SK-N-SH treated with all-trans-retinoic acid at 6 μM for 48 hours (cell line): ENCODE measurements at regions not wholly inside any gene's neighbourhood (a gene's known extent, or its start where the extent isn't known, plus 50 kb on each side); places are given as distances from the start of the nearest gene placed in this dataset.

Experiments
- ATAC-seq: fragments of 200-7000 bp; cut with Tn5 transposase; 3 replicates; pipeline ENCODE4 v1.9.1; 2020; ENCODE audit warnings: mild to moderate bottlenecking, moderate library complexity
- BACH2 ChIP-seq: fragments of 250-450 bp; sonication (Bioruptor Pico); IDR thresholded peaks from 2 replicates; pipeline ENCODE4 v1.9.0; 2021; ENCODE audit warnings: mild to moderate bottlenecking, borderline replicate concordance
- CREB5 ChIP-seq: fragments of 250-450 bp; sonication (Bioruptor Pico); IDR thresholded peaks from 2 replicates; pipeline ENCODE4 v1.5.1; 2020; ENCODE audit warnings: low read depth, mild to moderate bottlenecking, moderate library complexity
- CSDC2 ChIP-seq: fragments of 250-450 bp; sonication (Bioruptor Pico); IDR thresholded peaks from 2 replicates; pipeline ENCODE4 v1.5.0; 2020; ENCODE audit warnings: mild to moderate bottlenecking, moderate library complexity
- GLIS3 ChIP-seq: fragments of 250-450 bp; sonication (Bioruptor Pico); IDR thresholded peaks from 2 replicates; pipeline ENCODE4 v1.5.0; 2020; ENCODE audit warnings: mild to moderate bottlenecking, moderate library complexity
- ISL1 ChIP-seq: fragments of 250-450 bp; sonication (Bioruptor Pico); IDR thresholded peaks from 2 replicates; pipeline ENCODE4 v2.1.2; 2022; ENCODE audit warnings: mild to moderate bottlenecking, moderate library complexity
- OSR1 ChIP-seq: fragments of 250-450 bp; sonication (Bioruptor Pico); IDR thresholded peaks from 2 replicates; pipeline ENCODE4 v1.8.0; 2022; ENCODE audit warnings: moderate library complexity, mild to moderate bottlenecking, inconsistent platforms
- POU6F1 ChIP-seq: fragments of 250-450 bp; sonication (Bioruptor Pico); IDR thresholded peaks from 2 replicates; pipeline ENCODE4 v1.8.0; 2021; ENCODE audit warnings: low read depth, mild to moderate bottlenecking, moderate library complexity, borderline replicate concordance
- PPARA ChIP-seq: fragments of 250-450 bp; sonication (Bioruptor Pico); IDR thresholded peaks from 2 replicates; pipeline ENCODE4 v1.5.0; 2020; ENCODE audit warnings: mild to moderate bottlenecking, borderline replicate concordance
- RARB ChIP-seq: fragments of 250-450 bp; sonication (Bioruptor Pico); IDR thresholded peaks from 2 replicates; pipeline ENCODE4 v1.8.0; 2021; ENCODE audit warnings: mild to moderate bottlenecking, moderate library complexity
- SNAI2 ChIP-seq: fragments of 250-450 bp; sonication (Bioruptor Pico); IDR thresholded peaks from 2 replicates; pipeline ENCODE4 v1.5.0; 2020; ENCODE audit warnings: mild to moderate bottlenecking, moderate library complexity
- TCF4 ChIP-seq: fragments of 250-450 bp; sonication (Bioruptor Pico); IDR thresholded peaks from 2 replicates; pipeline ENCODE4 v1.8.0; 2021; ENCODE audit warnings: mild to moderate bottlenecking, moderate library complexity, borderline replicate concordance
- TOX ChIP-seq: fragments of 250-450 bp; sonication (Bioruptor Pico); IDR thresholded peaks from 2 replicates; pipeline ENCODE4 v1.8.0; 2021; ENCODE audit warnings: mild to moderate bottlenecking, moderate library complexity, borderline replicate concordance
- ZC3H10 ChIP-seq: fragments of 250-450 bp; sonication (Bioruptor Pico); IDR thresholded peaks from 2 replicates; pipeline ENCODE4 v1.5.1; 2021; ENCODE audit warnings: mild to moderate bottlenecking, moderate library complexity
- ZFP3 ChIP-seq: fragments of 250-450 bp; sonication (Bioruptor Pico); IDR thresholded peaks from 2 replicates; pipeline ENCODE4 v1.5.0; 2020; ENCODE audit warnings: mild to moderate bottlenecking, moderate library complexity
- ZFP30 ChIP-seq: fragments of 450-650 bp; formaldehyde crosslinking; IDR thresholded peaks from 2 replicates; pipeline ENCODE4 v1.5.0; 2022; ENCODE audit warnings: mild to moderate bottlenecking, moderate library complexity
- ZNF565 ChIP-seq: fragments of 450-650 bp; formaldehyde crosslinking; conservative IDR thresholded peaks from 2 replicates; pipeline ENCODE4 v1.5.0; 2020; ENCODE audit warnings: low read depth, mild to moderate bottlenecking, moderate library complexity
- ZNF70 ChIP-seq: fragments of 450-650 bp; formaldehyde crosslinking; IDR thresholded peaks from 2 replicates; pipeline ENCODE4 v1.5.0; 2020; ENCODE audit warnings: mild to moderate bottlenecking, moderate library complexity
- ZNF8 ChIP-seq: fragments of 450-650 bp; formaldehyde crosslinking; IDR thresholded peaks from 2 replicates; pipeline ENCODE4 v1.5.0; 2020; ENCODE audit warnings: mild to moderate bottlenecking, moderate library complexity
- TF ChIP-seq, protein P1 (sequence below): fragments of 250-450 bp; sonication (Bioruptor Pico); IDR thresholded peaks from 2 replicates; pipeline ENCODE4 v1.5.1; 2021; ENCODE audit warnings: mild to moderate bottlenecking, moderate library complexity
- TF ChIP-seq, protein P2 (sequence below): fragments of 250-450 bp; sonication (Bioruptor Pico); IDR thresholded peaks from 2 replicates; pipeline ENCODE4 v1.8.0; 2020; ENCODE audit warnings: mild to moderate bottlenecking, moderate library complexity, borderline replicate concordance

DNA sequence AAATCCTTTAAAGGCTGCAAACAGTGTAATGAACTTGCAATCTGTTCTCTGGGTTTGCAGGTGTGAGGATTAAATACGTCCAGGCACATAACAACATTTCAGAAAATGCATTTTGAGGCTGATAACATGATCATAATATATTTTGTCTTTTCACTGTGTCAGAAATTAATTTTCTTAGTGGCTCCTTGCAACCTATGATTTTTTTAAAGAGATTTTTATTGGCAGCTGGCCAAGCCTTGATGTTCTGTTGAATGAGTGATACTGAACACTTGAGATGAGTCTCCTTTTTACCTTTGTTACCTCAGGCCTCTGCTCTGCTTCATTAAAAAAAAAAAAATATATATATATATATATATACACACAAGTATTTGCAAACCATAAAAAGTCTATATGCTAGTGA, 68.2 kb upstream of the TENM3 start:
- no peak for ATAC-seq
- TF ChIP-seq, protein P1, sequence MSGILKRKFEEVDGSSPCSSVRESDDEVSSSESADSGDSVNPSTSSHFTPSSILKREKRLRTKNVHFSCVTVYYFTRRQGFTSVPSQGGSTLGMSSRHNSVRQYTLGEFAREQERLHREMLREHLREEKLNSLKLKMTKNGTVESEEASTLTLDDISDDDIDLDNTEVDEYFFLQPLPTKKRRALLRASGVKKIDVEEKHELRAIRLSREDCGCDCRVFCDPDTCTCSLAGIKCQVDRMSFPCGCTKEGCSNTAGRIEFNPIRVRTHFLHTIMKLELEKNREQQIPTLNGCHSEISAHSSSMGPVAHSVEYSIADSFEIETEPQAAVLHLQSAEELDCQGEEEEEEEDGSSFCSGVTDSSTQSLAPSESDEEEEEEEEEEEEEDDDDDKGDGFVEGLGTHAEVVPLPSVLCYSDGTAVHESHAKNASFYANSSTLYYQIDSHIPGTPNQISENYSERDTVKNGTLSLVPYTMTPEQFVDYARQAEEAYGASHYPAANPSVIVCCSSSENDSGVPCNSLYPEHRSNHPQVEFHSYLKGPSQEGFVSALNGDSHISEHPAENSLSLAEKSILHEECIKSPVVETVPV (CRISPR knock-in tag) = no peak
- TF ChIP-seq SNAI2 (CRISPR knock-in tag) (no peak), ZNF70 (CRISPR knock-in tag) (no peak), ZNF8 (CRISPR knock-in tag) (no peak), CREB5 (CRISPR knock-in tag) (no peak), CSDC2 (CRISPR knock-in tag) (no peak), PPARA (CRISPR knock-in tag) (no peak), ZC3H10 (CRISPR knock-in tag) (no peak), TCF4 (CRISPR knock-in tag) (no peak)

- ATAC-seq = no peak
Observed at GRCh38 chr4:182175788-182176519, 67.2 kb upstream of the TENM3 start.

GRCh38 chr4:182177166-182177565, 66.0 kb upstream of the TENM3 start:
- no peak for ATAC-seq
- TF ChIP-seq PPARA (CRISPR knock-in tag) (no peak), POU6F1 (CRISPR knock-in tag) (no peak), SNAI2 (CRISPR knock-in tag) (no peak)

More at GRCh38 chr4:182175788-182176519, 67.2 kb upstream of the TENM3 start:
- TF ChIP-seq BACH2 (CRISPR knock-in tag) (no peak), TOX (no peak)

DNA sequence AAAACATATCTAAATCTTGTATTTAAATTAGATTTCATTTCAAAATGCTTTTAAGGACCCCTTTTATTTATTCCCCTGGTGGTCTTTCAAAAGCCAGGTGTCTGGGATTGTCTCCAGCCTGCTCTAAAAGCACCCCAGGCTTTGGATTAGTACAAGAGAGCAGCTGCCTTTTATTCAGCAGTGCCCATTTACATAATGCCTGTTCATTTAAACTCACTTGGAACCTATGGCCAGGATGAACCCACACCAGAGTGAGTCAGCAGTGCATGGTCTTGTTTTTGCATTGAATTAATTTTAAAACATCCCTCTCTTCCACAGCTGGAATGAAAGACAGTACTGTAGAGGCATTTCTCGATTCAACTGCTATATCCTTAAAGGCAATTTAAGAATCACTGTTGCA, 64.1 kb upstream of the TENM3 start:
- peak; percentile 83 for ATAC-seq

GRCh38 chr4:182179751-182180150, 63.5 kb upstream of the TENM3 start:
- ATAC-seq = no peak
- no peak for TF ChIP-seq GLIS3 (CRISPR knock-in tag)
- no peak for TF ChIP-seq RARB (CRISPR knock-in tag)

More for the DNA sequence above, 64.1 kb upstream of the TENM3 start:
- TF ChIP-seq RARB (CRISPR knock-in tag) (no peak), ZFP3 (CRISPR knock-in tag) (no peak), TOX (no peak), ZNF565 (CRISPR knock-in tag) (no peak), ZNF70 (CRISPR knock-in tag) (no peak), SNAI2 (CRISPR knock-in tag) (no peak), ISL1 (CRISPR knock-in tag) (no peak), ZFP30 (CRISPR knock-in tag) (no peak)
- TF ChIP-seq, protein P2, sequence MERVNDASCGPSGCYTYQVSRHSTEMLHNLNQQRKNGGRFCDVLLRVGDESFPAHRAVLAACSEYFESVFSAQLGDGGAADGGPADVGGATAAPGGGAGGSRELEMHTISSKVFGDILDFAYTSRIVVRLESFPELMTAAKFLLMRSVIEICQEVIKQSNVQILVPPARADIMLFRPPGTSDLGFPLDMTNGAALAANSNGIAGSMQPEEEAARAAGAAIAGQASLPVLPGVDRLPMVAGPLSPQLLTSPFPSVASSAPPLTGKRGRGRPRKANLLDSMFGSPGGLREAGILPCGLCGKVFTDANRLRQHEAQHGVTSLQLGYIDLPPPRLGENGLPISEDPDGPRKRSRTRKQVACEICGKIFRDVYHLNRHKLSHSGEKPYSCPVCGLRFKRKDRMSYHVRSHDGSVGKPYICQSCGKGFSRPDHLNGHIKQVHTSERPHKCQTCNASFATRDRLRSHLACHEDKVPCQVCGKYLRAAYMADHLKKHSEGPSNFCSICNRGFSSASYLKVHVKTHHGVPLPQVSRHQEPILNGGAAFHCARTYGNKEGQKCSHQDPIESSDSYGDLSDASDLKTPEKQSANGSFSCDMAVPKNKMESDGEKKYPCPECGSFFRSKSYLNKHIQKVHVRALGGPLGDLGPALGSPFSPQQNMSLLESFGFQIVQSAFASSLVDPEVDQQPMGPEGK (CRISPR knock-in tag) = no peak
- TF ChIP-seq, all 23 proteins: peak for 0

DNA sequence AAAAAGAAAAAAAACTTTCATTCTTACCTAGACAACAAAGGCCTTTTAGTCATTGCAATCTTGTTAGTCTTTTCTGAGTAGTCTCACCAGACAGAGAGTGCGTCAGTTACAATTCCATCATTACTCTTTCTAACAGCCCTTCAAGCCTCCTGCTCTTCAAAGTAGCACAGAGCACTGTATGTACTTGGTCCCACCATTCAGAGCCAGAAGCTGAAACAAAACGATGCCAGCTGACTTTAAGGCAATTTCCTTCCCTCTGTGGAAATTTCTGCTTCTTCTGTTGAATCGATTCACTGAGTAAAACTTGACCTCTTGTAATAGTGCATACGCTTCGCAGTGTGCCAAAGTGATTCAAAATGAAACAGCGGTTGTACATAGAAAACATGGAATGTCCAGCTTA, 57.7 kb upstream of the TENM3 start:
- no peak for ATAC-seq
- TF ChIP-seq BACH2 (CRISPR knock-in tag) = no peak
- TF ChIP-seq POU6F1 (CRISPR knock-in tag) = no peak
- no peak for TF ChIP-seq OSR1 (CRISPR knock-in tag)
- no peak for TF ChIP-seq ZNF8 (CRISPR knock-in tag)
